ENCODE measurements at regions not wholly inside any gene's neighbourhood (a gene's known extent, or its start where the extent isn't known, plus 50 kb on each side); places are given as distances from the start of the nearest gene placed in this dataset.

DNA sequence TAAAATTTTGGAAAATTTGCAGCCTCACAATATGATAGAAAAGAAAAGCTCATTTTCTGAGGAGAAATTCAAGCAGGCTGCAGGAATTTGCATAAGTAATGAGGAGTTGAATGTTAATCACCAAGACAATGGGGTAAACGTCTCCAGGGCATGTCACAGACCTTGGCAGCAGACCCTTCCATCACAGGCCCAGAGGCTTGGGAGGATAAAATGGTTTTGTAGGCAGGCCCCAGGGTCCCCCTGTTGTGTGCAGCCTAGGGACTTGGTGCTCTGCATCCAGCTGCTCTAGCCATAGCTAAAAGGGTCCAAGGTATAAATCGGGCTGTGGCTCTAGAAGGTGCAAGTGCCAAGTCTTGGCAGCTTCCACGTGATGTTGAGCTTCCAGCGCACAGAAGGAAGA is 112.2 kb upstream of the FMN2 start:
- ChIA-PET CTCF (ENCODE audit: unreplicated experiment) (no interaction called here), POLR2A (no interaction called here)
- Histone ChIP-seq H2AFZ (ENCODE audit: low read length) (no peak overlapping the region), H3K36me3 (ENCODE audit: insufficient read depth, low read length) (no peaks in the 10 kb centered on the region), H3K4me1 (ENCODE audit: insufficient read depth, low read length, poor library complexity, severe bottlenecking) (no peaks in the 10 kb centered on the region), H4K20me1 (ENCODE audit: insufficient read depth, low read length) (no peaks in the 10 kb centered on the region), H3K79me2 (ENCODE audit: insufficient read depth, low read depth, low read length) (no peaks in the 10 kb centered on the region), H3K9me2 (ENCODE audit: insufficient read depth, low read length) (no peaks in the 10 kb centered on the region), H3K4me3 (ENCODE audit: low read depth, low read length, poor library complexity, severe bottlenecking) (no peak overlapping the region), H3K4me2 (ENCODE audit: low read length) (no peak overlapping the region), H3K9me3 (ENCODE audit: low read length) (no peaks in the 10 kb centered on the region), H3K27ac (ENCODE audit: low read depth, low read length, poor library complexity, severe bottlenecking) (no peak overlapping the region)
- TF ChIP-seq, protein P1, sequence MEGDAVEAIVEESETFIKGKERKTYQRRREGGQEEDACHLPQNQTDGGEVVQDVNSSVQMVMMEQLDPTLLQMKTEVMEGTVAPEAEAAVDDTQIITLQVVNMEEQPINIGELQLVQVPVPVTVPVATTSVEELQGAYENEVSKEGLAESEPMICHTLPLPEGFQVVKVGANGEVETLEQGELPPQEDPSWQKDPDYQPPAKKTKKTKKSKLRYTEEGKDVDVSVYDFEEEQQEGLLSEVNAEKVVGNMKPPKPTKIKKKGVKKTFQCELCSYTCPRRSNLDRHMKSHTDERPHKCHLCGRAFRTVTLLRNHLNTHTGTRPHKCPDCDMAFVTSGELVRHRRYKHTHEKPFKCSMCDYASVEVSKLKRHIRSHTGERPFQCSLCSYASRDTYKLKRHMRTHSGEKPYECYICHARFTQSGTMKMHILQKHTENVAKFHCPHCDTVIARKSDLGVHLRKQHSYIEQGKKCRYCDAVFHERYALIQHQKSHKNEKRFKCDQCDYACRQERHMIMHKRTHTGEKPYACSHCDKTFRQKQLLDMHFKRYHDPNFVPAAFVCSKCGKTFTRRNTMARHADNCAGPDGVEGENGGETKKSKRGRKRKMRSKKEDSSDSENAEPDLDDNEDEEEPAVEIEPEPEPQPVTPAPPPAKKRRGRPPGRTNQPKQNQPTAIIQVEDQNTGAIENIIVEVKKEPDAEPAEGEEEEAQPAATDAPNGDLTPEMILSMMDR (conservative IDR thresholded peaks at IDR 0.05; ENCODE audit: low read length), result no peak
- TF ChIP-seq EZH2phosphoT487 (IDR thresholded peaks at IDR 0.05; ENCODE audit: borderline replicate concordance, low read depth, low read length), result no peak
- no peak for DNase-seq (ENCODE audit: low spot score)
- no TSS peak for BruUV-seq (replicated peaks)
- intact Hi-C loops (cut with micrococcal nuclease; ENCODE audit: unreplicated experiment), result no loop called here

GRCh38 chr1:239982762-239983161 is 108.9 kb upstream of the FMN2 start:
- H3K4me1 ChIP-seq (ENCODE audit: insufficient read depth, low read length, poor library complexity, severe bottlenecking), result no peaks in the 10 kb centered on the region

DNA sequence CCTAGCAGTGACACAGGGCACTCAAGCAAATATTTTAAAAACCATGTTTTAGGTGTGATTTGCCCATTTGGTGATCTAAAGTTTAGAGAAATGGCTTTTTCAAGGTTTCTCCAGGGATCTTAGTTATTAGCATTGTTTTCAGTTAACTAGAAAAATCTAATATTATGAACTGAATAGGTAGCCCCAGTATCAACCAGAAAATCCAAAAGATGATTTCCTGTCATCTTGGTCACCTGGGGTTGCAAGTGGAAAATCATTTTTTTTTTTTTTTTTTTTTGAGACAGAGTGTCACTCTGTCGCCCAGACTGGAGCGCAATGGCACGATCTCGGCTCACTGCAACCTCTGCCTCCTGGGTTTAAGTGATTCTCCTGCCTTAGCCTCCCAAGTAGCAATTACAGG is 106.6 kb upstream of the FMN2 start:
- no peak overlapping the region for H2AFZ ChIP-seq (ENCODE audit: low read length)
- POLR2A ChIA-PET, result no interaction called here
- no TSS peak for BruUV-seq (replicated peaks)

More at GRCh38 chr1:239982762-239983161, 108.9 kb upstream of the FMN2 start:
- Histone ChIP-seq H3K4me3 (ENCODE audit: low read depth, low read length, poor library complexity, severe bottlenecking) (no peak overlapping the region), H3K27ac (ENCODE audit: low read depth, low read length, poor library complexity, severe bottlenecking) (no peak overlapping the region), H2AFZ (ENCODE audit: low read length) (no peak overlapping the region), H3K79me2 (ENCODE audit: insufficient read depth, low read depth, low read length) (no peaks in the 10 kb centered on the region), H4K20me1 (ENCODE audit: insufficient read depth, low read length) (no peaks in the 10 kb centered on the region), H3K9me3 (ENCODE audit: low read length) (no peaks in the 10 kb centered on the region), H3K4me2 (ENCODE audit: low read length) (no peak overlapping the region), H3K9me2 (ENCODE audit: insufficient read depth, low read length) (no peaks in the 10 kb centered on the region), H3K36me3 (ENCODE audit: insufficient read depth, low read length) (no peaks in the 10 kb centered on the region)
- ChIA-PET CTCF (ENCODE audit: unreplicated experiment) (no interaction called here), POLR2A (no interaction called here)
- TF ChIP-seq EZH2phosphoT487 (IDR thresholded peaks at IDR 0.05; ENCODE audit: borderline replicate concordance, low read depth, low read length), result no peak
- TF ChIP-seq, protein P1 (conservative IDR thresholded peaks at IDR 0.05; ENCODE audit: low read length), result no peak
- BruUV-seq (replicated peaks), result no TSS peak
- no peak for DNase-seq (ENCODE audit: low spot score)
- intact Hi-C loops (cut with micrococcal nuclease; ENCODE audit: unreplicated experiment), result no loop called here

More for the DNA sequence above, 106.6 kb upstream of the FMN2 start:
- H3K4me2 ChIP-seq (ENCODE audit: low read length), result no peak overlapping the region
- no peaks in the 10 kb centered on the region for H3K36me3 ChIP-seq (ENCODE audit: insufficient read depth, low read length)
- no peak overlapping the region for H3K27ac ChIP-seq (ENCODE audit: low read depth, low read length, poor library complexity, severe bottlenecking)
- no peaks in the 10 kb centered on the region for H3K4me1 ChIP-seq (ENCODE audit: insufficient read depth, low read length, poor library complexity, severe bottlenecking)
- no peaks in the 10 kb centered on the region for H4K20me1 ChIP-seq (ENCODE audit: insufficient read depth, low read length)
- H3K79me2 ChIP-seq (ENCODE audit: insufficient read depth, low read depth, low read length), result no peaks in the 10 kb centered on the region
- no peak for TF ChIP-seq EZH2phosphoT487 (IDR thresholded peaks at IDR 0.05; ENCODE audit: borderline replicate concordance, low read depth, low read length)
- TF ChIP-seq, protein P1 (conservative IDR thresholded peaks at IDR 0.05; ENCODE audit: low read length), result no peak
- intact Hi-C loops (cut with micrococcal nuclease; ENCODE audit: unreplicated experiment), result no loop called here
- peak; percentile 12 for DNase-seq (ENCODE audit: low spot score)
- H3K4me3 ChIP-seq (ENCODE audit: low read depth, low read length, poor library complexity, severe bottlenecking), result no peak overlapping the region
- CTCF ChIA-PET (ENCODE audit: unreplicated experiment), result no interaction called here
- no peaks in the 10 kb centered on the region for H3K9me3 ChIP-seq (ENCODE audit: low read length)
- no peaks in the 10 kb centered on the region for H3K9me2 ChIP-seq (ENCODE audit: insufficient read depth, low read length)

All from OCI-LY7 (cell line).